HEK293T (cell line): ENCODE measurements at regions not wholly inside any gene's neighbourhood (a gene's known extent, or its start where the extent isn't known, plus 50 kb on each side); places are given as distances from the start of the nearest gene placed in this dataset.

ENCODE experiments used
- ARNT ChIP-seq: fragments of 450-650 bp; IDR thresholded peaks from 2 replicates; pipeline ENCODE4 v1.6.1; 2017; ENCODE audit warnings: mild to moderate bottlenecking
- BHLHE40 ChIP-seq: fragments of 450-650 bp; IDR thresholded peaks from 2 replicates; pipeline ENCODE4 v1.6.1; 2016; ENCODE audit warnings: mild to moderate bottlenecking, moderate library complexity, borderline replicate concordance
- CTBP1 ChIP-seq: fragments of 450-650 bp; IDR thresholded peaks from 2 replicates; pipeline ENCODE4 v1.6.1; 2016; ENCODE audit warnings: borderline replicate concordance
- LEF1 ChIP-seq: fragments of 450-650 bp; IDR thresholded peaks from 2 replicates; pipeline ENCODE4 v1.6.1; 2017; ENCODE audit warnings: mild to moderate bottlenecking, borderline replicate concordance
- NFRKB ChIP-seq: fragments of 450-650 bp; IDR thresholded peaks from 2 replicates; pipeline ENCODE4 v1.6.1; 2016; ENCODE audit warnings: mild to moderate bottlenecking, moderate library complexity
- SP1 ChIP-seq: fragments of 450-650 bp; IDR thresholded peaks from 2 replicates; pipeline ENCODE4 v1.6.1; 2017
- SUZ12 ChIP-seq: fragments of 450-650 bp; IDR thresholded peaks from 2 replicates; pipeline ENCODE4 v1.6.1; 2016; ENCODE audit warnings: mild to moderate bottlenecking
- TARDBP ChIP-seq: fragments of 450-650 bp; IDR thresholded peaks from 2 replicates; pipeline ENCODE4 v1.6.1; 2016
- ZNF384 ChIP-seq: fragments of 450-650 bp; IDR thresholded peaks from 2 replicates; pipeline ENCODE4 v1.6.1; 2016
- TF ChIP-seq, protein P1 (sequence below): fragments of 450-650 bp; IDR thresholded peaks from 2 replicates; pipeline ENCODE4 v1.6.1; 2016

DNA sequence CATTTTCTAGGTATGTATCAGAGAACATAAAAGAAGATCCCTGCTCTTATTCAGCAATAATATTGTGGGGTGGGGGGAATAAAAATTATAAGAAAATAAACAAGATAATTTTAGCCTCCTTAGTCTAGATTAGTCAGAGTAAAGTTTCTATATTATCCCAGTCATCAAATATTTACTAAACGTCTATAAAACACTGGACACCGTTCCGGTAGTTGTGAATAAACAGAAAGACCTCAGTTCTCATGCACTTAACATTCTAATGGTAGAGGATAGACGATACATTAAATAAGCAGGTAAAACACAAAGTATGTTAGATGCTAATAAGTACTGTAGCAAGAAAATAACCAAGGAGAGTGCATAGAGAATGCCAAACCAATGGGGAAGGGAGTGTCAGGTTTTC, 425.0 kb downstream of the GBE1 start:
- TF ChIP-seq SP1 (no peak), BHLHE40 (no peak), SUZ12 (no peak), TARDBP (no peak), CTBP1 (no peak), ZNF384 (no peak), LEF1 (no peak), NFRKB (no peak), ARNT (no peak)
- TF ChIP-seq, protein P1, sequence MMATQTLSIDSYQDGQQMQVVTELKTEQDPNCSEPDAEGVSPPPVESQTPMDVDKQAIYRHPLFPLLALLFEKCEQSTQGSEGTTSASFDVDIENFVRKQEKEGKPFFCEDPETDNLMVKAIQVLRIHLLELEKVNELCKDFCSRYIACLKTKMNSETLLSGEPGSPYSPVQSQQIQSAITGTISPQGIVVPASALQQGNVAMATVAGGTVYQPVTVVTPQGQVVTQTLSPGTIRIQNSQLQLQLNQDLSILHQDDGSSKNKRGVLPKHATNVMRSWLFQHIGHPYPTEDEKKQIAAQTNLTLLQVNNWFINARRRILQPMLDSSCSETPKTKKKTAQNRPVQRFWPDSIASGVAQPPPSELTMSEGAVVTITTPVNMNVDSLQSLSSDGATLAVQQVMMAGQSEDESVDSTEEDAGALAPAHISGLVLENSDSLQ: no peak
